Activated CD4-positive, alpha-beta T cell treated with anti-CD3 and anti-CD28 coated beads for 36 hours (primary cell): ENCODE measurements at regions not wholly inside any gene's neighbourhood (a gene's known extent, or its start where the extent isn't known, plus 50 kb on each side); places are given as distances from the start of the nearest gene placed in this dataset.
"Not testable (repeated sequence)": the region's sequence is repeated elsewhere in the genome, so short reads cannot be mapped to it uniquely, and the experiment has no call there.

Source experiments
- ATAC-seq: fragments of 200-7000 bp; cut with Tn5 transposase; one replicate; pipeline ENCODE4 v1.10.0; 2021; ENCODE audit warnings: mild to moderate bottlenecking, moderate library complexity
- CTCF ChIA-PET: fragments of 350-600 bp; sonication (Branson Sonifier 250); formaldehyde crosslinking; loops from one replicate; lab custom pipeline; 2021; ENCODE audit warnings: antibody characterized with exemption; lab: Charles Lee
- POLR2A ChIA-PET: fragments of 350-600 bp; sonication (Branson Sonifier 250); formaldehyde crosslinking; loops from one replicate; lab custom pipeline; 2021; ENCODE audit warnings: antibody characterized with exemption, inconsistent platforms; lab: Charles Lee
- DNase-seq: peaks from one replicate; pipeline ENCODE4 v3.0.0-alpha.2; 2020
- H3K27ac Mint-ChIP-seq: one replicate; pipeline ENCODE4 v1.8.0; 2021; ENCODE audit warnings: mixed read lengths
- H3K27me3 Mint-ChIP-seq: one replicate; pipeline ENCODE4 v1.8.0; 2021; ENCODE audit warnings: mixed read lengths
- H3K36me3 Mint-ChIP-seq: one replicate; pipeline ENCODE4 v1.8.0; 2021; ENCODE audit warnings: low read depth, mixed read lengths
- H3K4me1 Mint-ChIP-seq: one replicate; pipeline ENCODE4 v1.8.0; 2021; ENCODE audit warnings: mixed read lengths
- H3K4me3 Mint-ChIP-seq: one replicate; pipeline ENCODE4 v1.8.0; 2021; ENCODE audit warnings: mild to moderate bottlenecking, moderate library complexity, mixed read lengths
- H3K9me3 Mint-ChIP-seq: one replicate; pipeline ENCODE4 v1.8.0; 2021; ENCODE audit warnings: low read depth, mixed read lengths
- intact Hi-C, 2 experiments: fragments of 100-400 bp; cut with DNase I in 1 of 2; cut with micrococcal nuclease in 1 of 2; formaldehyde crosslinking; loops; one replicate each; pipeline versions ENCODE4 v1.14.2 to v1.15.1; 2022 to 2024; cut with DNase I, micrococcal nuclease

- no peak for DNase-seq
- no peak overlapping the region for H3K4me3 Mint-ChIP-seq
- peaks cover under 1% of the 10 kb centered on the region for H3K9me3 Mint-ChIP-seq
- H3K27me3 Mint-ChIP-seq = no peaks in the 10 kb centered on the region
- H3K4me1 Mint-ChIP-seq = no peaks in the 10 kb centered on the region
- H3K27ac Mint-ChIP-seq = no peak overlapping the region
- no peak for ATAC-seq
- CTCF ChIA-PET = no interaction called here
- POLR2A ChIA-PET = interaction anchor here (0.6 kb wide), 1 partner anchor 189 kb away, joined by 3 read pairs; no protein-coding TSS in a partner anchor
- intact Hi-C loops = no loop called here
- no peaks in the 10 kb centered on the region for H3K36me3 Mint-ChIP-seq
Measured at GRCh38 chr10:20486791-20487190, 410.3 kb downstream of the NEBL start.

GRCh38 chr10:20485554-20485953 lies 411.6 kb downstream of the NEBL start:
- Mint-ChIP-seq H3K4me3 (no peak overlapping the region), H3K36me3 (no peaks in the 10 kb centered on the region), H3K27ac (no peak overlapping the region), H3K4me1 (no peaks in the 10 kb centered on the region), H3K9me3 (peaks cover 7% of the 10 kb centered on the region), H3K27me3 (no peaks in the 10 kb centered on the region)
- intact Hi-C loops = no loop called here
- DNase-seq (no peak), ATAC-seq (no peak)
- ChIA-PET POLR2A (no interaction called here), CTCF (no interaction called here)

- ChIA-PET POLR2A (no interaction called here), CTCF (no interaction called here)
- H3K9me3 Mint-ChIP-seq = peaks cover 9% of the 10 kb centered on the region
- intact Hi-C loops = no loop called here
- no peaks in the 10 kb centered on the region for H3K4me1 Mint-ChIP-seq
- H3K27ac Mint-ChIP-seq = no peak overlapping the region
- no peaks in the 10 kb centered on the region for H3K36me3 Mint-ChIP-seq
- no peaks in the 10 kb centered on the region for H3K27me3 Mint-ChIP-seq
- H3K4me3 Mint-ChIP-seq = no peak overlapping the region
- ATAC-seq = no peak
- no peak for DNase-seq
Measured at GRCh38 chr10:20481054-20481453, 416.1 kb downstream of the NEBL start.

- CTCF ChIA-PET, H3K36me3 Mint-ChIP-seq, H3K9me3 Mint-ChIP-seq, H3K4me1 Mint-ChIP-seq, ATAC-seq, intact Hi-C loops, POLR2A ChIA-PET, H3K27ac Mint-ChIP-seq, H3K27me3 Mint-ChIP-seq, DNase-seq, H3K4me3 Mint-ChIP-seq: not testable (repeated sequence)
Measured at GRCh38 chr10:20480575-20480974, 416.5 kb downstream of the NEBL start.

GRCh38 chr10:20474064-20474463 lies 423.0 kb downstream of the NEBL start:
- Mint-ChIP-seq H3K27ac (no peak overlapping the region), H3K36me3 (no peaks in the 10 kb centered on the region), H3K4me1 (no peaks in the 10 kb centered on the region), H3K27me3 (no peaks in the 10 kb centered on the region), H3K4me3 (no peak overlapping the region), H3K9me3 (peaks cover 3% of the 10 kb centered on the region)
- no peak for ATAC-seq
- intact Hi-C loops = no loop called here
- no peak for DNase-seq
- CTCF ChIA-PET = no interaction called here
- POLR2A ChIA-PET = no interaction called here

- no peak overlapping the region for H3K27ac Mint-ChIP-seq
- DNase-seq (no peak), ATAC-seq (no peak)
- H3K4me1 Mint-ChIP-seq = no peaks in the 10 kb centered on the region
- H3K36me3 Mint-ChIP-seq = no peaks in the 10 kb centered on the region
- no peaks in the 10 kb centered on the region for H3K27me3 Mint-ChIP-seq
- ChIA-PET CTCF (no interaction called here), POLR2A (no interaction called here)
- intact Hi-C loops = no loop called here
- H3K9me3 Mint-ChIP-seq = peaks cover 3% of the 10 kb centered on the region
- no peak overlapping the region for H3K4me3 Mint-ChIP-seq
Measured at GRCh38 chr10:20473023-20473760, 423.9 kb downstream of the NEBL start.

- Mint-ChIP-seq H3K27me3 (no peaks in the 10 kb centered on the region), H3K36me3 (no peaks in the 10 kb centered on the region), H3K27ac (no peak overlapping the region), H3K4me3 (no peak overlapping the region), H3K4me1 (no peaks in the 10 kb centered on the region), H3K9me3 (peaks cover 8% of the 10 kb centered on the region)
- intact Hi-C loops = no loop called here
- POLR2A ChIA-PET = no interaction called here
- CTCF ChIA-PET = no interaction called here
- ATAC-seq = no peak
- DNase-seq = no peak
Measured at GRCh38 chr10:20466731-20467130, 430.4 kb downstream of the NEBL start.

- Mint-ChIP-seq H3K36me3 (no peaks in the 10 kb centered on the region), H3K9me3 (peaks cover under 1% of the 10 kb centered on the region), H3K27me3 (no peaks in the 10 kb centered on the region), H3K4me3 (no peak overlapping the region), H3K4me1 (no peaks in the 10 kb centered on the region), H3K27ac (no peak overlapping the region)
- POLR2A ChIA-PET = no interaction called here
- no peak for DNase-seq
- no peak for ATAC-seq
- intact Hi-C loops = no loop called here
- CTCF ChIA-PET = interaction anchor here (0.7 kb wide), 1 partner anchor 414 kb away, joined by 3 read pairs; no protein-coding TSS in a partner anchor
Measured at GRCh38 chr10:20457649-20458048, 439.5 kb downstream of the NEBL start.

- Mint-ChIP-seq H3K36me3 (no peaks in the 10 kb centered on the region), H3K4me1 (no peaks in the 10 kb centered on the region), H3K4me3 (no peak overlapping the region), H3K27me3 (no peaks in the 10 kb centered on the region), H3K9me3 (no peaks in the 10 kb centered on the region), H3K27ac (no peak overlapping the region)
- intact Hi-C loops = no loop called here
- CTCF ChIA-PET = no interaction called here
- ATAC-seq = no peak
- POLR2A ChIA-PET = no interaction called here
- DNase-seq = no peak
Measured at GRCh38 chr10:20455774-20456173, 441.3 kb downstream of the NEBL start.

- Mint-ChIP-seq H3K27ac (no peak overlapping the region), H3K4me1 (no peaks in the 10 kb centered on the region), H3K36me3 (no peaks in the 10 kb centered on the region), H3K9me3 (no peaks in the 10 kb centered on the region), H3K27me3 (no peaks in the 10 kb centered on the region), H3K4me3 (no peak overlapping the region)
- ATAC-seq = no peak
- POLR2A ChIA-PET = no interaction called here
- intact Hi-C loops = no loop called here
- DNase-seq = no peak
- CTCF ChIA-PET = no interaction called here
Measured at GRCh38 chr10:20454331-20454730, 442.8 kb downstream of the NEBL start.

- no peak for DNase-seq
- H3K4me3 Mint-ChIP-seq = no peak overlapping the region
- ATAC-seq = no peak
- CTCF ChIA-PET = no interaction called here
- H3K36me3 Mint-ChIP-seq = no peaks in the 10 kb centered on the region
- no peaks in the 10 kb centered on the region for H3K27me3 Mint-ChIP-seq
- H3K4me1 Mint-ChIP-seq = no peaks in the 10 kb centered on the region
- POLR2A ChIA-PET = no interaction called here
- no peak overlapping the region for H3K27ac Mint-ChIP-seq
- intact Hi-C loops = no loop called here
- H3K9me3 Mint-ChIP-seq = peaks cover 5% of the 10 kb centered on the region
Measured at GRCh38 chr10:20446561-20447193, 450.4 kb downstream of the NEBL start.

- Mint-ChIP-seq H3K4me3 (no peak overlapping the region), H3K27me3 (no peaks in the 10 kb centered on the region), H3K9me3 (peaks cover 13% of the 10 kb centered on the region), H3K27ac (no peak overlapping the region), H3K4me1 (no peaks in the 10 kb centered on the region), H3K36me3 (no peaks in the 10 kb centered on the region)
- ATAC-seq = no peak
- ChIA-PET CTCF (no interaction called here), POLR2A (no interaction called here)
- intact Hi-C loops = no loop called here
- no peak for DNase-seq
Measured at GRCh38 chr10:20443094-20443493, 454.0 kb downstream of the NEBL start.
